ENCODE measurements at regions not wholly inside any gene's neighbourhood (a gene's known extent, or its start where the extent isn't known, plus 50 kb on each side); places are given as distances from the start of the nearest gene placed in this dataset.

- no peak for TF ChIP-seq EZH2 (IDR thresholded peaks at IDR 0.05; ENCODE audit: borderline replicate concordance)
- TF ChIP-seq CTCF (IDR thresholded peaks at IDR 0.05; ENCODE audit: poor library complexity) = no peak
Observed at GRCh38 chr18:23334569-23334968, 118.5 kb upstream of the RIOK3 start.
